ENCODE measurements at regions not wholly inside any gene's neighbourhood (a gene's known extent, or its start where the extent isn't known, plus 50 kb on each side); places are given as distances from the start of the nearest gene placed in this dataset.

DNA sequence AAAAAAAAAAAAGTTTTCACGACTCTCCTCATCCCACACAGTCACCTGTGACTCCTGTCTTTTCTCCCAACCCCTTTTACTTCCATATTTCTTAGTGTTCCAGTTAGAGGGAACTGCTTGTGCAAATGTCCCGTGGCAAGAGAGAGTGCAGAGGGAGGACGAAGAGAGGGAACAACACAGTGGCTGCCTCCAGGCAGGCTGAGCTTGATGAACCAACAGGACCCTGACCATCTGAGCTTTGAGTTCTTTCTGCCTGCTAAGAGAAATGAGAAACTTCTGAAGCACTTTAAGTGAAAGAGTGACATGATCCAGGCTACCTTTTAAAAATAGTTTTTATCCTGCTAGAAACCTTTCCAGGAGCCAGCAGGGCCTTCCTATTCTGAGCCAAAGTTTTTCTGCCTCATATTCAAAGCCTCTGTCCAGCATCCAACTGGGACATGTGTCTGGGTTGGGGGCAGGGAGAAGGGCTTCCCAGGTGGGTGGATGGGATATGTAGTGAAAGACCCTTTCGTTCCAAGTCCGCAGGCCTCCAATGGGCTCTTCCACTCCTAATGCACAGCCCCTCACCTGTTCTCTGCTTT, 239.9 kb downstream of the OPA1 start:
- TF ChIP-seq, protein P1, sequence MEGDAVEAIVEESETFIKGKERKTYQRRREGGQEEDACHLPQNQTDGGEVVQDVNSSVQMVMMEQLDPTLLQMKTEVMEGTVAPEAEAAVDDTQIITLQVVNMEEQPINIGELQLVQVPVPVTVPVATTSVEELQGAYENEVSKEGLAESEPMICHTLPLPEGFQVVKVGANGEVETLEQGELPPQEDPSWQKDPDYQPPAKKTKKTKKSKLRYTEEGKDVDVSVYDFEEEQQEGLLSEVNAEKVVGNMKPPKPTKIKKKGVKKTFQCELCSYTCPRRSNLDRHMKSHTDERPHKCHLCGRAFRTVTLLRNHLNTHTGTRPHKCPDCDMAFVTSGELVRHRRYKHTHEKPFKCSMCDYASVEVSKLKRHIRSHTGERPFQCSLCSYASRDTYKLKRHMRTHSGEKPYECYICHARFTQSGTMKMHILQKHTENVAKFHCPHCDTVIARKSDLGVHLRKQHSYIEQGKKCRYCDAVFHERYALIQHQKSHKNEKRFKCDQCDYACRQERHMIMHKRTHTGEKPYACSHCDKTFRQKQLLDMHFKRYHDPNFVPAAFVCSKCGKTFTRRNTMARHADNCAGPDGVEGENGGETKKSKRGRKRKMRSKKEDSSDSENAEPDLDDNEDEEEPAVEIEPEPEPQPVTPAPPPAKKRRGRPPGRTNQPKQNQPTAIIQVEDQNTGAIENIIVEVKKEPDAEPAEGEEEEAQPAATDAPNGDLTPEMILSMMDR (IDR thresholded peaks at IDR 0.05; ENCODE audit: control insufficient read depth, extremely low read depth, insufficient read depth), result no peak
- no peak overlapping the region for H3K4me3 ChIP-seq (ENCODE audit: low read depth, low read length)
- no peak for DNase-seq (ENCODE audit: low read depth)

DNA sequence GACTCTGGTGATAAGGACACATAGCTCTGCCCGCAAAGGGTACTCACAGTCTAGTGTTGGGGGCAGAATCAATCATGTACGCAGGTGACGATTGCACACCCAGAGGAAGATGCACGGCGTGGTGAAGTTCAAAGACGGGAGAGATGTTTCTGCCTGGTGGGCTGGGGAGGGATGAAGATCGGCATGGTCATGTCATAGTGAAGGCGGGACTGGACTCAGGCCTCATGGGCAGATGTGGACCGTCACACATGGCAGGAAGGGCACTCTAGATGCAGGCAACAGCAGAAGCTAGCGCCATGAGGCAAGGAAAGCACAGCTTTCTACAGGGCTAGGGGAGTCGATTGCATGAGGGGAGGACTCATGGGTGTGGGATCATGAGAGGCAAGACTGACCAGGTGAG, 240.6 kb downstream of the OPA1 start:
- H3K4me3 ChIP-seq (ENCODE audit: low read depth, low read length), result no peak overlapping the region
- DNase-seq (ENCODE audit: low read depth), result no peak
- TF ChIP-seq, protein P1 (IDR thresholded peaks at IDR 0.05; ENCODE audit: control insufficient read depth, extremely low read depth, insufficient read depth), result no peak

DNA sequence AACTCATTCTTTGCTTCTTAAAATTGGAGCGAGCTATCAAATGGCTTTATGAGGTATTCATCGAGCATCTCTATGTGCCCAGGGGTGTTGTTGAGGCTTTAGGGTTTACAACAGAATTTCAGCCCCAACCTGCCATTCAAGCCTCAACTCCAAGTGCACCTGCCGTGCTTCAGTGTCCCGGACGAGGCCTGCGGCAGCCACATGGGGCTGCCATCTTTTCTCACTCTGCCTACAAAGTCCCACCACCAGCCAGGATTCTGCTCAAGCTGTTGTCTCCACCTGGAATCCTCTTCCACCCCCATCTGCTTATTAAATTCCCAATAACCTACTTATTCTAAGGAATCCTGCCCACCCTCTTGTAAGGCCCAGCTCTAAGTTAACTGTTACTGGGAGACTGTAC, 242.4 kb downstream of the OPA1 start:
- DNase-seq (ENCODE audit: low read depth), result no peak
- H3K4me3 ChIP-seq (ENCODE audit: low read depth, low read length), result no peak overlapping the region
- TF ChIP-seq, protein P1 (IDR thresholded peaks at IDR 0.05; ENCODE audit: control insufficient read depth, extremely low read depth, insufficient read depth), result no peak

DNA sequence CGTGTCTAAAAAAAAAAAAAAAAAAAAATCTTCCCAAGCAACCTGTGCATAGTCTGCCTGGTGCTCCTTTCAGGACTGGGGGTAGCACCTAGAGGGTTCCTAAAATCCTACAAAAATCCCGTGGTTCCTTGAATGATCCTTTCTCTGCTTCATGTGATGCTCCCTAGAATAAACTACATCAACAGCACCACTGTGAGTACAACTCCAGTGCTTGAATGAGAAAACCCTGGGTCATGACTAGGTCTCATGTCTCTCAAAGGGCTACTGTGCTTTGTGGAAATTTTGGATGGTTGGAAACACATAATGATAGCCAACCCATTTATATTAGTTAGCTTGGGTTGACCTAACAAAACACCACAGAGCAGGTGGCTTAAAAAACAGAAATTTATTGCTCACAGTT, 243.5 kb downstream of the OPA1 start:
- TF ChIP-seq, protein P1 (IDR thresholded peaks at IDR 0.05; ENCODE audit: control insufficient read depth, extremely low read depth, insufficient read depth), result no peak
- no peak overlapping the region for H3K4me3 ChIP-seq (ENCODE audit: low read depth, low read length)
- DNase-seq (ENCODE audit: low read depth), result no peak

DNA sequence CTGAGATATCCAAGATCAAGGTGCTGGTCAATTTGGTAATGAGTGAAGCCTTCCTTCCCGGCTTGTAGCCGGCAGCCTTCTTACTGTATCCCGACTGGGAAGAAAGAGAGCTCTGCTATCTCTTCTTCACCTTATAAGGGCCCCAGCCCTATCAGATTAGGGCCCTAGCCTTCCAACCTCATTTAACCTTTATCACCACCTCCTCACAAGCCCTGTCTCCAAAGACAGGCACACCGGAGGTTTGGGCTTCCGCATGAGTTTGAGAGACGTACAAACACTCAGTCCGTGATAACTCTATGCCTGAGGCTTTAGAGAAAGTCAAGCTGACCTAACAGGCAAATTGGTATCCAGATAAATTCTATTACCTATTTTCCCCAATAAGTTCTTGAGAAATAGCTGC, 243.9 kb downstream of the OPA1 start:
- no peak for DNase-seq (ENCODE audit: low read depth)
- TF ChIP-seq, protein P1 (IDR thresholded peaks at IDR 0.05; ENCODE audit: control insufficient read depth, extremely low read depth, insufficient read depth), result no peak
- no peak overlapping the region for H3K4me3 ChIP-seq (ENCODE audit: low read depth, low read length)

DNA sequence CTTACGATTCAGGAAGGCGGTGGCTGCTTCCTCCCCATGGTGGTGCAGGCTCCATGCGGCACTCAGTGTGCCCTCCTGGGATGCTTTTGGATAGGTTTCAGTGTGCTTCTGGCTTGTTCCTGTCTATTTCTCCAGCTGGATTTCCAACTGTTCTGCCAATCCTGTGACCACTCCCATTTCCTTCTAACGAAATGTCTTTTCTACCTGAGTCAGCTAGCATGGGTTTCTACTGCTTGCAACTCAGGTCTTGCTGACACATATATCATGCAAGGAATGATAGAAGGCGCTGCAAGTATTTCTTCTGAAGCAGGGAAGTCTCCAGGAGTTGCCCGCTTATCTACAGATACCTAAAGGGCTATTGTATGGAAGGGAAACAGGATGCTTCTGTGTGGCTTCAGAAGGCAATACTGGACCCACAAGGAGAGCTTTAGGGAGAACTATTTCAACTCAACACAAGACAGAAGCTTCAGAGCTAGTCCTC, 244.4 kb downstream of the OPA1 start:
- no peak overlapping the region for H3K4me3 ChIP-seq (ENCODE audit: low read depth, low read length)
- TF ChIP-seq, protein P1 (IDR thresholded peaks at IDR 0.05; ENCODE audit: control insufficient read depth, extremely low read depth, insufficient read depth), result no peak
- DNase-seq (ENCODE audit: low read depth), result no peak

DNA sequence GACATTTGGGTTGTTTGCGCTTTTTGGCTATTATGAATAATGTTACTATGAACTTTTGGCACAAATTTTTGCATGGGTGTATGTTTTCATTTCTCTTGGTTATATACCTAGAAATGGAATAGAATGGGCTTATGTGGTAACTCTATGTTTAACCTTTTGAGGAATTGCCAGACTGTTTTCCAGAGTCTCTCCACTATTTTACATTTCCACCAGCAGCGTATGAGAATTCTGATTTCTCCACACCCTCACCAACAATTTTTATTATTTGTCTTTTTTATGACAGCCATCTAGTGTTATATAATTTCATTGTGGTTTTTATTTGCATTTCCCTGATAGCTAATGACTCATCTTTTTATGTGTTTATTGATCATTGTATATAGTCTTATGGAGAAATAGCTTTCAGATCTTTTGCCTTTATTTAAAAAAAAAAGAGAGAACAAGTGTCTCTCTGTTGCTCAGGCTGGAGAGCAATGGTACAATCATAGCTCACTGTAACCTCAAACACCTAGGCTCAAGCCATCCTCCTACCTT, 247.2 kb downstream of the OPA1 start:
- TF ChIP-seq, protein P1 (IDR thresholded peaks at IDR 0.05; ENCODE audit: control insufficient read depth, extremely low read depth, insufficient read depth), result no peak
- DNase-seq (ENCODE audit: low read depth), result no peak
- no peak overlapping the region for H3K4me3 ChIP-seq (ENCODE audit: low read depth, low read length)

All from LNCaP clone FGC (cell line).